ENCODE measurements at regions not wholly inside any gene's neighbourhood (a gene's known extent, or its start where the extent isn't known, plus 50 kb on each side); places are given as distances from the start of the nearest gene placed in this dataset.

GRCh38 chr4:110886856-110887255, 264.0 kb upstream of the PITX2 start:
- DNase-seq (ENCODE audit: low spot score), result no peak

GRCh38 chr4:110897784-110898183, 274.9 kb upstream of the PITX2 start:
- DNase-seq (ENCODE audit: low spot score), result no peak

- no peak for DNase-seq (ENCODE audit: low spot score)
Measured at GRCh38 chr4:110898290-110898689, 275.4 kb upstream of the PITX2 start.

GRCh38 chr4:110900213-110900769, 277.4 kb upstream of the PITX2 start:
- DNase-seq (ENCODE audit: low spot score), result no peak

GRCh38 chr4:110902500-110902899, 279.6 kb upstream of the PITX2 start:
- no peak for DNase-seq (ENCODE audit: low spot score)

GRCh38 chr4:110904435-110905065, 281.7 kb upstream of the PITX2 start:
- DNase-seq (ENCODE audit: low spot score), result no peak

- DNase-seq (ENCODE audit: low spot score), result no peak
Measured at GRCh38 chr4:110905367-110905766, 282.5 kb upstream of the PITX2 start.

- no peak for DNase-seq (ENCODE audit: low spot score)
Measured at GRCh38 chr4:110907801-110908313, 285.0 kb upstream of the PITX2 start.

GRCh38 chr4:110914791-110915190, 291.9 kb upstream of the PITX2 start:
- DNase-seq (ENCODE audit: low spot score), result no peak

- no peak for DNase-seq (ENCODE audit: low spot score)
Measured at GRCh38 chr4:110915301-110915700, 292.4 kb upstream of the PITX2 start.

- DNase-seq (ENCODE audit: low spot score), result no peak
Measured at GRCh38 chr4:110916505-110916904, 293.6 kb upstream of the PITX2 start.

GRCh38 chr4:110917835-110918234, 295.0 kb upstream of the PITX2 start:
- no peak for DNase-seq (ENCODE audit: low spot score)

- DNase-seq (ENCODE audit: low spot score), result no peak
Measured at GRCh38 chr4:110920990-110921389, 298.1 kb upstream of the PITX2 start.

- no peak for DNase-seq (ENCODE audit: low spot score)
Measured at GRCh38 chr4:110924761-110925160, 301.9 kb upstream of the PITX2 start.

- DNase-seq (ENCODE audit: low spot score), result no peak
Measured at GRCh38 chr4:110926841-110927400, 304.0 kb upstream of the PITX2 start.

- DNase-seq (ENCODE audit: low spot score), result no peak
Measured at GRCh38 chr4:110933341-110933740, 310.5 kb upstream of the PITX2 start.

- no peak for DNase-seq (ENCODE audit: low spot score)
Measured at GRCh38 chr4:110944501-110944900, 321.6 kb upstream of the PITX2 start.

- DNase-seq (ENCODE audit: low spot score), result no peak
Measured at GRCh38 chr4:110945600-110945999, 322.7 kb upstream of the PITX2 start.

GRCh38 chr4:110949542-110949941, 326.7 kb upstream of the PITX2 start:
- DNase-seq (ENCODE audit: low spot score), result no peak

- no peak for DNase-seq (ENCODE audit: low spot score)
Measured at GRCh38 chr4:110950731-110951130, 327.9 kb upstream of the PITX2 start.

GRCh38 chr4:110953191-110953590, 330.3 kb upstream of the PITX2 start:
- DNase-seq (ENCODE audit: low spot score), result no peak

- no peak for DNase-seq (ENCODE audit: low spot score)
Measured at GRCh38 chr4:110953898-110954297, 331.0 kb upstream of the PITX2 start.

- no peak for DNase-seq (ENCODE audit: low spot score)
Measured at GRCh38 chr4:110955748-110956147, 332.9 kb upstream of the PITX2 start.
